HCT116 (cell line): ENCODE measurements at regions not wholly inside any gene's neighbourhood (a gene's known extent, or its start where the extent isn't known, plus 50 kb on each side); places are given as distances from the start of the nearest gene placed in this dataset.

ENCODE experiments used
- ATAC-seq: fragments of 200-7000 bp; cut with Tn5 transposase; 2 replicates; pipeline ENCODE4 v1.9.1; 2020; ENCODE audit warnings: mild to moderate bottlenecking, moderate library complexity
- BruUV-seq: library from RNA; stranded (reverse); fragments of 400-500 nt; replicated peaks from 2 replicates; lab custom pipeline; 2021; lab: Mats Ljungman, UMichigan
- CTCF ChIA-PET: fragments of 300-600 bp; sonication (Branson Sonifier 250); formaldehyde crosslinking; loops from one replicate; lab custom pipeline; 2021; ENCODE audit warnings: antibody characterized with exemption; lab: Charles Lee
- POLR2A ChIA-PET: fragments of 300-600, 350-600 bp; sonication (Branson Sonifier 250); formaldehyde crosslinking; loops from one replicate; lab custom pipeline; 2021; ENCODE audit warnings: antibody characterized with exemption; lab: Charles Lee
- RAD21 ChIA-PET, 2 experiments: fragments of 300-600 bp; sonication (Branson Sonifier 250); formaldehyde crosslinking; loops; one replicate each; lab custom pipeline; 2023; ENCODE audit warnings: low total read pairs in 2 of 2; ENCODE audit not compliant: uncharacterized antibody in 2 of 2, unreplicated experiment in 2 of 2, low non-redundant PET in 1 of 2; lab: Charles Lee
- DNase-seq: peaks from one replicate; pipeline ENCODE4 v3.0.0-alpha.2; 2010; ENCODE audit warnings: low read depth, low spot score
- H2AFZ ChIP-seq: fragments of 200-600 bp; shearing (Covaris generic), sonication (generic); 2 replicates; pipeline ENCODE4 v1.6.1; 2017; ENCODE audit warnings: low read depth, mixed run types, mixed read lengths, antibody characterized with exemption, low read length; ENCODE audit not compliant: poor library complexity, severe bottlenecking
- H3K27ac ChIP-seq: 2 replicates; pipeline ENCODE4 v1.5.1; 2012; ENCODE audit warnings: low read depth, low read length
- H3K27me3 ChIP-seq: fragments of 200-600 bp; sonication (generic); 2 replicates; pipeline ENCODE4 v1.6.1; 2016; ENCODE audit warnings: mixed run types, low read length, mixed read lengths; ENCODE audit not compliant: insufficient read depth
- H3K36me3 ChIP-seq, 2 experiments: fragments of 200-500 bp in 1 of 2; fragments of 200-600 bp in 1 of 2; sonication (Bioruptor generic) in 1 of 2; sonication (generic) in 1 of 2; 2 replicates each; pipeline versions ENCODE4 v1.5.1 to v1.6.1; 2014 to 2016; ENCODE audit warnings: low read length in 2 of 2, inconsistent platforms in 1 of 2, mixed read lengths in 1 of 2, mixed run types in 1 of 2; ENCODE audit not compliant: insufficient read depth in 2 of 2, control insufficient read depth in 1 of 2
- H3K4me1 ChIP-seq, 2 experiments: fragments of 200-600 bp in 1 of 2; sonication (generic) in 1 of 2; 2 replicates each; pipeline versions ENCODE4 v1.5.1 to v1.6.1; 2012 to 2017; ENCODE audit warnings: low read length in 2 of 2, inconsistent platforms in 1 of 2, mild to moderate bottlenecking in 1 of 2, mixed read lengths in 1 of 2, mixed run types in 1 of 2, moderate library complexity in 1 of 2; ENCODE audit not compliant: insufficient read depth in 2 of 2, control insufficient read depth in 1 of 2
- H3K4me2 ChIP-seq: fragments of 200-600 bp; sonication (generic); 2 replicates; pipeline ENCODE4 v1.6.1; 2017; ENCODE audit warnings: mixed run types, low read length, mixed read lengths
- H3K4me3 ChIP-seq, 2 experiments: fragments of 200-600 bp in 1 of 2; sonication (generic) in 1 of 2; replicated peaks in 1 of 2; 2 replicates each; pipeline ENCODE4 v1.5.1; 2011 to 2016; ENCODE audit warnings: low read length in 2 of 2, control low read depth in 1 of 2, low read depth in 1 of 2, mild to moderate bottlenecking in 1 of 2, mixed read lengths in 1 of 2, mixed run types in 1 of 2
- H3K79me2 ChIP-seq: fragments of 200-600 bp; sonication (generic); 2 replicates; pipeline ENCODE4 v1.6.1; 2017; ENCODE audit warnings: mild to moderate bottlenecking, mixed run types, low read length, moderate library complexity, mixed read lengths; ENCODE audit not compliant: insufficient read depth
- H3K9ac ChIP-seq: fragments of 200-600 bp; sonication (generic); 2 replicates; pipeline ENCODE4 v1.6.1; 2016; ENCODE audit warnings: low read length, mixed read lengths
- H3K9me2 ChIP-seq: fragments of 200-600 bp; sonication (generic), shearing (Covaris generic); 2 replicates; pipeline ENCODE4 v1.6.1; 2017; ENCODE audit warnings: mixed run types, mild to moderate bottlenecking, moderate library complexity; ENCODE audit not compliant: insufficient read depth
- H3K9me3 ChIP-seq, 2 experiments: fragments of 200-500 bp in 1 of 2; fragments of 200-600 bp in 1 of 2; sonication (Bioruptor generic) in 1 of 2; sonication (generic) in 1 of 2; 2 replicates each; pipeline ENCODE4 v1.6.1; 2014 to 2017; ENCODE audit warnings: low read length in 2 of 2, mixed read lengths in 2 of 2, inconsistent platforms in 1 of 2, low read depth in 1 of 2, mild to moderate bottlenecking in 1 of 2, mixed run types in 1 of 2, moderate library complexity in 1 of 2; ENCODE audit not compliant: control insufficient read depth in 1 of 2, insufficient read depth in 1 of 2
- H4K20me1 ChIP-seq: fragments of 200-600 bp; sonication (generic), shearing (Covaris generic); 2 replicates; pipeline ENCODE4 v1.6.1; 2017; ENCODE audit warnings: mixed run types, mild to moderate bottlenecking, moderate library complexity; ENCODE audit not compliant: insufficient read depth
- ATF3 ChIP-seq: IDR thresholded peaks from 2 replicates; pipeline ENCODE4 v1.6.1; 2012
- CEBPB ChIP-seq: IDR thresholded peaks from 2 replicates; pipeline ENCODE4 v1.6.1; 2012; ENCODE audit warnings: low read depth
- ELF1 ChIP-seq: IDR thresholded peaks from 2 replicates; pipeline ENCODE4 v1.6.1; 2012; ENCODE audit warnings: low read depth, borderline replicate concordance
- FOSL1 ChIP-seq: IDR thresholded peaks from 2 replicates; pipeline ENCODE4 v1.6.1; 2012; ENCODE audit warnings: low read depth
- POLR2AphosphoS5 ChIP-seq: IDR thresholded peaks from 2 replicates; pipeline ENCODE4 v1.6.1; 2011; ENCODE audit warnings: mild to moderate bottlenecking, low read depth, low read length, moderate library complexity
- RAD21 ChIP-seq: IDR thresholded peaks from 2 replicates; pipeline ENCODE4 v1.6.1; 2012; ENCODE audit warnings: low read depth, mild to moderate bottlenecking
- SIN3A ChIP-seq: IDR thresholded peaks from 2 replicates; pipeline ENCODE4 v1.6.1; 2012; ENCODE audit warnings: low read depth
- SRF ChIP-seq: IDR thresholded peaks from 2 replicates; pipeline ENCODE4 v1.6.1; 2012; ENCODE audit warnings: low read depth
- YY1 ChIP-seq: IDR thresholded peaks from 2 replicates; pipeline ENCODE4 v1.6.1; 2011; ENCODE audit warnings: low read length, low read depth, moderate library complexity, mild to moderate bottlenecking; ENCODE audit not compliant: insufficient replicate concordance; ENCODE audit errors: extremely low read depth
- intact Hi-C: fragments of 100-400 bp; cut with micrococcal nuclease; formaldehyde crosslinking; loops from 2 replicates; pipeline ENCODE4 v1.10.0; 2022
- TF ChIP-seq, protein P1 (sequence below): IDR thresholded peaks from 2 replicates; pipeline ENCODE4 v1.6.1; 2011; ENCODE audit warnings: mild to moderate bottlenecking, low read length, moderate library complexity; ENCODE audit not compliant: insufficient replicate concordance; ENCODE audit errors: extremely low read depth

GRCh38 chr1:94650301-94650700 lies 108.7 kb upstream of the F3 start:
- no peaks in the 10 kb centered on the region for H3K9me2 ChIP-seq
- intact Hi-C loops = no loop called here
- no peaks in the 10 kb centered on the region for H4K20me1 ChIP-seq
- H3K36me3 ChIP-seq = no peaks in the 10 kb centered on the region
- DNase-seq (no peak), ATAC-seq (no peak)
- ChIA-PET POLR2A (no interaction called here), CTCF (no interaction called here), RAD21 (no interaction called here)
- no peak overlapping the region for H3K27ac ChIP-seq
- H3K27me3 ChIP-seq = no peaks in the 10 kb centered on the region
- peak overlapping the region; percentile 70 for H2AFZ ChIP-seq
- no peak overlapping the region for H3K4me2 ChIP-seq
- no peaks in the 10 kb centered on the region for H3K79me2 ChIP-seq
- no peak overlapping the region for H3K9ac ChIP-seq
- H3K4me3 ChIP-seq = no peak overlapping the region
- TF ChIP-seq ATF3 (no peak), YY1 (no peak), SRF (no peak), POLR2AphosphoS5 (no peak), RAD21 (no peak), SIN3A (no peak), FOSL1 (no peak), CEBPB (no peak), ELF1 (no peak)
- TF ChIP-seq, protein P1, sequence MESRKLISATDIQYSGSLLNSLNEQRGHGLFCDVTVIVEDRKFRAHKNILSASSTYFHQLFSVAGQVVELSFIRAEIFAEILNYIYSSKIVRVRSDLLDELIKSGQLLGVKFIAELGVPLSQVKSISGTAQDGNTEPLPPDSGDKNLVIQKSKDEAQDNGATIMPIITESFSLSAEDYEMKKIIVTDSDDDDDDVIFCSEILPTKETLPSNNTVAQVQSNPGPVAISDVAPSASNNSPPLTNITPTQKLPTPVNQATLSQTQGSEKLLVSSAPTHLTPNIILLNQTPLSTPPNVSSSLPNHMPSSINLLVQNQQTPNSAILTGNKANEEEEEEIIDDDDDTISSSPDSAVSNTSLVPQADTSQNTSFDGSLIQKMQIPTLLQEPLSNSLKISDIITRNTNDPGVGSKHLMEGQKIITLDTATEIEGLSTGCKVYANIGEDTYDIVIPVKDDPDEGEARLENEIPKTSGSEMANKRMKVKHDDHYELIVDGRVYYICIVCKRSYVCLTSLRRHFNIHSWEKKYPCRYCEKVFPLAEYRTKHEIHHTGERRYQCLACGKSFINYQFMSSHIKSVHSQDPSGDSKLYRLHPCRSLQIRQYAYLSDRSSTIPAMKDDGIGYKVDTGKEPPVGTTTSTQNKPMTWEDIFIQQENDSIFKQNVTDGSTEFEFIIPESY = no peak
- BruUV-seq = no TSS peak
- no peaks in the 10 kb centered on the region for H3K9me3 ChIP-seq
- peaks cover 29 to 62% of the 10 kb centered on the region in 2 experiments for H3K4me1 ChIP-seq
